ENCODE measurements at regions not wholly inside any gene's neighbourhood (a gene's known extent, or its start where the extent isn't known, plus 50 kb on each side); places are given as distances from the start of the nearest gene placed in this dataset.

DNA sequence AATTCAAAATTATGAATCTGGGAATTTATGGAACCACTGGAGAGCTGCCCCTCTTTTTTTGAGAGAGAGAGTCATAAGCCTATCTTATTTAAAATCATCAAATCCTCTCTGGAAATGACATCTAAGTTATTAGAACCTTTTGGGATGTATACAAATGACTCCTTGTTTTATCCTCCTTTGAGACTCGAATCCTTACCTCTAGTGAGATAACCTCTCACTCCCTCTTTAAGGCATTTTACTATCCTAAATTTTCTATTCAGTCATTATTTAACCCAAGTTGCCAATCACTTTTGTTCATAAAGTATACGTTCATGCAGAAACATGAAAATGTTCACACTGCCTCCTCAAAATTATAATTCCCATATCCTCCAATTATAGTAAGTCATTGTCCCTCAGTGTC is 313.6 kb upstream of the C1orf87 start:
- H3K23me2 ChIP-seq (ENCODE audit: low read depth, low read length) = no peaks in the 10 kb centered on the region
- no peak overlapping the region for H3K4ac ChIP-seq (replicated peaks; ENCODE audit: insufficient read length, low read depth, low read length)
- no peaks in the 10 kb centered on the region for H3K27me3 ChIP-seq (replicated peaks in 1 of 4; ENCODE audit: control insufficient read depth in 3 of 4, extremely low read depth in 1 of 4, insufficient read depth in 3 of 4, low read length in 3 of 4)
- H2BK20ac ChIP-seq (ENCODE audit: low read length) = no peak overlapping the region
- no peak overlapping the region for H3K23ac ChIP-seq (ENCODE audit: insufficient read length)
- H3K9ac ChIP-seq (replicated peaks in 1 of 4; ENCODE audit: extremely low read depth in 1 of 4, low read depth in 3 of 4, low read length in 3 of 4) = no peak overlapping the region
- H3K36me3 ChIP-seq (ENCODE audit: control insufficient read depth in 2 of 4, insufficient read depth in 4 of 4, low read length in 3 of 4) = no peaks in the 10 kb centered on the region
- POLR2A ChIA-PET (ENCODE audit: partially characterized antibody) = no interaction called here
- no peak overlapping the region for H2BK15ac ChIP-seq (ENCODE audit: low read length)
- H3K79me2 ChIP-seq (ENCODE audit: control insufficient read depth in 1 of 2, insufficient read depth in 2 of 2, low read length in 2 of 2) = no peaks in the 10 kb centered on the region
- H3K4me3 ChIP-seq (ENCODE audit: extremely low read depth in 1 of 4, insufficient read depth in 2 of 4, low read depth in 3 of 4, low read length in 4 of 4) = no peak overlapping the region
- no peaks in the 10 kb centered on the region for H3K4me1 ChIP-seq (replicated peaks in 1 of 4; ENCODE audit: control insufficient read depth in 3 of 4, insufficient read depth in 4 of 4, low read length in 3 of 4)
- H3K4me2 ChIP-seq (ENCODE audit: insufficient read depth in 1 of 2, low read depth in 2 of 2, low read length in 2 of 2) = no peak overlapping the region
- no peak overlapping the region for H2AK5ac ChIP-seq (ENCODE audit: low read depth, low read length)
- no peaks in the 10 kb centered on the region for H3K79me1 ChIP-seq (ENCODE audit: low read depth, low read length)
- WGBS, 2 experiments (ENCODE audit: extremely low coverage in 1 of 2, insufficient coverage in 1 of 2, insufficient read length in 1 of 2, insufficient replicate concordance in 2 of 2, low coverage in 1 of 2, low lambda C conversion rate in 2 of 2, missing lambda C conversion rate in 1 of 2) = 86% methylated on average over 2 of the region's 2 CpGs; no CpG with 5 or more reads in 1 of the 2 experiments
- H4K8ac ChIP-seq (ENCODE audit: extremely low read depth, insufficient read depth, low read length) = no peak overlapping the region
- H3K56ac ChIP-seq (replicated peaks; ENCODE audit: insufficient read length, low read depth, low read length) = no peak overlapping the region
- no peak overlapping the region for H2BK120ac ChIP-seq (replicated peaks; ENCODE audit: low read depth, low read length)
- no peak overlapping the region for H2BK5ac ChIP-seq (ENCODE audit: low read depth, low read length)
- FAIRE-seq (no peak), DNase-seq (ENCODE audit: low read depth in 1 of 2, low spot score in 2 of 2) (no peak)
- H3K9me3 ChIP-seq (ENCODE audit: insufficient read depth in 2 of 2, low read depth in 1 of 2, low read length in 1 of 2) = no peaks in the 10 kb centered on the region
- CTCF ChIA-PET (ENCODE audit: partially characterized antibody) = interaction anchor here (1.1 kb wide), 1 partner anchor 41 kb away, joined by 3 read pairs; no protein-coding TSS in a partner anchor
- H4K5ac ChIP-seq (ENCODE audit: insufficient read length, low read depth, low read length) = no peak overlapping the region
- H2AFZ ChIP-seq (ENCODE audit: low read length) = no peak overlapping the region
- H4K91ac ChIP-seq (replicated peaks; ENCODE audit: insufficient read length, low read length) = no peak overlapping the region
- no peak overlapping the region for H3K18ac ChIP-seq (ENCODE audit: extremely low read depth, low read length)
- H3K27ac ChIP-seq (ENCODE audit: low read depth, low read length) = no peak overlapping the region
- no peaks in the 10 kb centered on the region for H4K20me1 ChIP-seq (replicated peaks in 1 of 2; ENCODE audit: control insufficient read depth in 1 of 2, insufficient read depth in 2 of 2, low read length in 2 of 2)
- no peak overlapping the region for H3K14ac ChIP-seq (ENCODE audit: insufficient read length)
- no peak overlapping the region for H2BK12ac ChIP-seq (ENCODE audit: low read depth, low read length)
- TF ChIP-seq KDM1A (IDR thresholded peaks at IDR 0.05; ENCODE audit: borderline replicate concordance, low read length) (no peak), NANOG (IDR thresholded peaks at IDR 0.05; ENCODE audit: insufficient read depth, low read depth, low read length, poor library complexity, severe bottlenecking) (no peak), SIN3A (conservative IDR thresholded peaks at IDR 0.05 in 1 of 2, IDR thresholded peaks at IDR 0.05 in 1 of 2; ENCODE audit: low read depth in 1 of 2, low read length in 2 of 2) (no peak), SRF (IDR thresholded peaks at IDR 0.05; ENCODE audit: low read depth, low read length) (no peak), SP2 (IDR thresholded peaks at IDR 0.05; ENCODE audit: low read length) (no peak), POU5F1 (IDR thresholded peaks at IDR 0.05; ENCODE audit: low read depth, low read length) (no peak), KDM5A (IDR thresholded peaks at IDR 0.05; ENCODE audit: low read length) (no peak), YY1 (IDR thresholded peaks at IDR 0.05; ENCODE audit: low read depth, low read length) (no peak), SP4 (IDR thresholded peaks at IDR 0.05; ENCODE audit: low read length) (no peak), CHD2 (IDR thresholded peaks at IDR 0.05; ENCODE audit: low read length) (no peak), TEAD4 (IDR thresholded peaks at IDR 0.05; ENCODE audit: low read depth, low read length) (no peak), POLR2A (IDR thresholded peaks at IDR 0.05; ENCODE audit: control extremely low read depth in 1 of 2, low read depth in 2 of 2, low read length in 2 of 2) (no peak), HDAC6 (IDR thresholded peaks at IDR 0.05; ENCODE audit: low read depth, low read length) (no peak), JUND (IDR thresholded peaks at IDR 0.05; ENCODE audit: low read length) (no peak), RBBP5 (IDR thresholded peaks at IDR 0.05; ENCODE audit: borderline replicate concordance, low read depth, low read length) (no peak), CBX5 (IDR thresholded peaks at IDR 0.05; ENCODE audit: low read depth, low read length) (no peak)
- TF ChIP-seq, protein P1, sequence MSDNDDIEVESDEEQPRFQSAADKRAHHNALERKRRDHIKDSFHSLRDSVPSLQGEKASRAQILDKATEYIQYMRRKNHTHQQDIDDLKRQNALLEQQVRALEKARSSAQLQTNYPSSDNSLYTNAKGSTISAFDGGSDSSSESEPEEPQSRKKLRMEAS (IDR thresholded peaks at IDR 0.05) = no peak
